ENCODE measurements at regions not wholly inside any gene's neighbourhood (a gene's known extent, or its start where the extent isn't known, plus 50 kb on each side); places are given as distances from the start of the nearest gene placed in this dataset.
A peak's percentile ranks its signal among the peaks of the same experiment; 100 is the strongest.

DNA sequence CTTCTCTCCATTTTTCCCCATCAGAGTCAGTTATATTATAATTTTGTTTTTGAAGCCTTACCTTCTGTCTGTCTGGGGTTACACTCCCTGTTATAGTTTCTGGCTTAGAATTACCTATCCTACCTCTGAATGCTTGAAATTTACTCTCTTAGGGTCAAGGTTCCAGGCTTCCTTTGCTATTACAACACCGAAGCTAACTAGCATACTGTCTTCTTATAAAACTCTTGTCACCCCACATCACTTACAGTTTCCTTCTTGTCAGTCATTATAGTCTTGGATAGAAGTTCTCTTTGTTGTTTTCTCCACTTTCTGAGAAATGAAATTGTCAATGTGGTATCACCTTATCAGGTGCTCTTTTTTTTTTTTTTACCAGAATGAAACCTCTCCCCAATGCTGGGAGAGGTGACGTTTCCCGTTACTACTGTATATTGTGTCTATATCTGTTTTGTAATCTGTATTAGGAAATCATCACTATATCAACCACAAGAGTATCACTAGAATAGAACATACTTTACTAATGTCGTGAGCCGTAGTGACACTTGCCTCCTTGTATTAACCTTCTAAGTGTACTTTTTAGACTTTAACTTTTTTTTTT is 69.2 kb upstream of the PSMA6 start:
- Histone ChIP-seq H2AFZ (ENCODE audit: low read depth) (no peak overlapping the region), H3K4me1 (ENCODE audit: low read depth, poor library complexity, severe bottlenecking) (no peaks in the 10 kb centered on the region), H3K79me2 (ENCODE audit: insufficient read depth, low read depth) (no peaks in the 10 kb centered on the region), H3K36me3 (ENCODE audit: insufficient read depth) (no peaks in the 10 kb centered on the region), H3K27ac (no peak overlapping the region), H4K20me1 (ENCODE audit: insufficient read depth) (no peaks in the 10 kb centered on the region), H3K4me3 (IDR thresholded peaks at IDR 0.05; ENCODE audit: insufficient read depth, low read depth, low read length) (no peak overlapping the region), H3K9ac (no peak overlapping the region), H3K27me3 (ENCODE audit: insufficient read depth, low read depth) (no peaks in the 10 kb centered on the region), H3K4me2 (no peak overlapping the region)
- no peak for TF ChIP-seq CTCF (conservative IDR thresholded peaks at IDR 0.05; ENCODE audit: low read depth, low read length)

- no peaks in the 10 kb centered on the region for H4K20me1 ChIP-seq (ENCODE audit: insufficient read depth)
- H3K4me1 ChIP-seq (ENCODE audit: low read depth, poor library complexity, severe bottlenecking): no peaks in the 10 kb centered on the region
- no peak overlapping the region for H3K4me3 ChIP-seq (IDR thresholded peaks at IDR 0.05; ENCODE audit: insufficient read depth, low read depth, low read length)
- H3K4me2 ChIP-seq: no peak overlapping the region
- no peak for TF ChIP-seq CTCF (conservative IDR thresholded peaks at IDR 0.05; ENCODE audit: low read depth, low read length)
- no peaks in the 10 kb centered on the region for H3K79me2 ChIP-seq (ENCODE audit: insufficient read depth, low read depth)
- no peaks in the 10 kb centered on the region for H3K27me3 ChIP-seq (ENCODE audit: insufficient read depth, low read depth)
- H3K27ac ChIP-seq: no peak overlapping the region
- H2AFZ ChIP-seq (ENCODE audit: low read depth): no peak overlapping the region
- no peak overlapping the region for H3K9ac ChIP-seq
- H3K36me3 ChIP-seq (ENCODE audit: insufficient read depth): no peaks in the 10 kb centered on the region
Measured at GRCh38 chr14:35223927-35224326, 68.3 kb upstream of the PSMA6 start.

GRCh38 chr14:35224615-35225014 is 67.6 kb upstream of the PSMA6 start:
- Histone ChIP-seq H3K9ac (no peak overlapping the region), H3K27ac (no peak overlapping the region), H2AFZ (ENCODE audit: low read depth) (no peak overlapping the region), H3K4me1 (ENCODE audit: low read depth, poor library complexity, severe bottlenecking) (peaks cover 3% of the 10 kb centered on the region), H3K36me3 (ENCODE audit: insufficient read depth) (no peaks in the 10 kb centered on the region), H3K4me2 (no peak overlapping the region), H3K27me3 (ENCODE audit: insufficient read depth, low read depth) (no peaks in the 10 kb centered on the region), H3K79me2 (ENCODE audit: insufficient read depth, low read depth) (no peaks in the 10 kb centered on the region), H4K20me1 (ENCODE audit: insufficient read depth) (no peaks in the 10 kb centered on the region), H3K4me3 (IDR thresholded peaks at IDR 0.05; ENCODE audit: insufficient read depth, low read depth, low read length) (no peak overlapping the region)
- no peak for TF ChIP-seq CTCF (conservative IDR thresholded peaks at IDR 0.05; ENCODE audit: low read depth, low read length)

- TF ChIP-seq CTCF (conservative IDR thresholded peaks at IDR 0.05; ENCODE audit: low read depth, low read length): peak; percentile 43; the same call in 1 of the 2 replicates
- Histone ChIP-seq H3K79me2 (ENCODE audit: insufficient read depth, low read depth) (no peaks in the 10 kb centered on the region), H3K27me3 (ENCODE audit: insufficient read depth, low read depth) (no peaks in the 10 kb centered on the region), H3K9ac (no peak overlapping the region), H3K36me3 (ENCODE audit: insufficient read depth) (no peaks in the 10 kb centered on the region; the same call in 1 of the 2 replicates), H4K20me1 (ENCODE audit: insufficient read depth) (no peaks in the 10 kb centered on the region), H2AFZ (ENCODE audit: low read depth) (no peak overlapping the region), H3K4me1 (ENCODE audit: low read depth, poor library complexity, severe bottlenecking) (peaks cover 5% of the 10 kb centered on the region), H3K4me3 (IDR thresholded peaks at IDR 0.05; ENCODE audit: insufficient read depth, low read depth, low read length) (no peak overlapping the region), H3K27ac (no peak overlapping the region), H3K4me2 (no peak overlapping the region)
Measured at GRCh38 chr14:35229084-35229791, 62.9 kb upstream of the PSMA6 start.

Measured in KMS-11 (cell line).